Stimulated activated effector memory CD8-positive, alpha-beta T cell treated with anti-CD3 and anti-CD28 coated beads, Interleukin-12 subunit alpha, Interleukin-12 subunit beta, amount 100 ng/mL, for 72 hours (primary cell): ENCODE measurements at regions not wholly inside any gene's neighbourhood (a gene's known extent, or its start where the extent isn't known, plus 50 kb on each side); places are given as distances from the start of the nearest gene placed in this dataset.
"Not testable (repeated sequence)": the region's sequence is repeated elsewhere in the genome, so short reads cannot be mapped to it uniquely, and the experiment has no call there.

Experiments used
- ATAC-seq: fragments of 150-1000 bp; cut with Tn5 transposase; 2 replicates; pipeline ENCODE4 v1.10.0; 2021
- DNase-seq, 2 donors: peaks; one replicate each; pipeline ENCODE4 v3.0.0; 2021 to 2022; ENCODE audit warnings: low spot score in 2 of 2
- H3K27ac Mint-ChIP-seq: one replicate; pipeline ENCODE4 v1.8.0; 2022; ENCODE audit warnings: mild to moderate bottlenecking, mixed read lengths
- H3K36me3 Mint-ChIP-seq: one replicate; pipeline ENCODE4 v1.8.0; 2022; ENCODE audit warnings: mild to moderate bottlenecking, mixed read lengths
- H3K4me1 Mint-ChIP-seq: one replicate; pipeline ENCODE4 v1.8.0; 2022; ENCODE audit warnings: mixed read lengths
- H3K4me3 Mint-ChIP-seq: one replicate; pipeline ENCODE4 v1.8.0; 2022; ENCODE audit warnings: mild to moderate bottlenecking, mixed read lengths
- H3K9me3 Mint-ChIP-seq: one replicate; pipeline ENCODE4 v1.8.0; 2022; ENCODE audit warnings: mixed read lengths

- DNase-seq (no peak), ATAC-seq (no peak)
- H3K27ac Mint-ChIP-seq: no peak overlapping the region
- H3K4me1 Mint-ChIP-seq: no peaks in the 10 kb centered on the region
- no peak overlapping the region for H3K4me3 Mint-ChIP-seq
- no peaks in the 10 kb centered on the region for H3K36me3 Mint-ChIP-seq
- H3K9me3 Mint-ChIP-seq: peaks cover 8% of the 10 kb centered on the region
Measured at GRCh38 chr5:92283521-92283920, 900.4 kb upstream of the ARRDC3 start.

- H3K4me3 Mint-ChIP-seq, H3K4me1 Mint-ChIP-seq, ATAC-seq, H3K27ac Mint-ChIP-seq, DNase-seq, H3K36me3 Mint-ChIP-seq: not testable (repeated sequence)
- peaks cover 10% of the 10 kb centered on the region for H3K9me3 Mint-ChIP-seq
Measured at GRCh38 chr5:92271750-92272149, 888.6 kb upstream of the ARRDC3 start.

- H3K27ac Mint-ChIP-seq: no peak overlapping the region
- peaks cover 10% of the 10 kb centered on the region for H3K9me3 Mint-ChIP-seq
- no peaks in the 10 kb centered on the region for H3K4me1 Mint-ChIP-seq
- no peak for DNase-seq
- no peak for ATAC-seq
- no peaks in the 10 kb centered on the region for H3K36me3 Mint-ChIP-seq
- H3K4me3 Mint-ChIP-seq: no peak overlapping the region
Measured at GRCh38 chr5:92268343-92268742, 885.2 kb upstream of the ARRDC3 start.

- peaks cover 10% of the 10 kb centered on the region for H3K9me3 Mint-ChIP-seq
- H3K4me3 Mint-ChIP-seq: no peak overlapping the region
- ATAC-seq: peak; percentile 32
- no peaks in the 10 kb centered on the region for H3K4me1 Mint-ChIP-seq
- no peak overlapping the region for H3K27ac Mint-ChIP-seq
- DNase-seq: no peak
- H3K36me3 Mint-ChIP-seq: no peaks in the 10 kb centered on the region
Measured at GRCh38 chr5:92267830-92268229, 884.7 kb upstream of the ARRDC3 start.

GRCh38 chr5:92265804-92266203 lies 882.7 kb upstream of the ARRDC3 start:
- no peaks in the 10 kb centered on the region for H3K4me1 Mint-ChIP-seq

GRCh38 chr5:92255605-92256004 lies 872.5 kb upstream of the ARRDC3 start:
- not testable (repeated sequence) for DNase-seq, H3K9me3 Mint-ChIP-seq, H3K4me3 Mint-ChIP-seq, H3K4me1 Mint-ChIP-seq, ATAC-seq, H3K27ac Mint-ChIP-seq, H3K36me3 Mint-ChIP-seq

More at GRCh38 chr5:92265804-92266203, 882.7 kb upstream of the ARRDC3 start:
- DNase-seq (no peak), ATAC-seq (no peak)
- peaks cover 12% of the 10 kb centered on the region for H3K9me3 Mint-ChIP-seq
- no peaks in the 10 kb centered on the region for H3K36me3 Mint-ChIP-seq
- H3K27ac Mint-ChIP-seq: no peak overlapping the region
- no peak overlapping the region for H3K4me3 Mint-ChIP-seq

GRCh38 chr5:92248518-92248917 lies 865.4 kb upstream of the ARRDC3 start:
- Mint-ChIP-seq H3K9me3 (peaks cover 3% of the 10 kb centered on the region), H3K4me3 (no peak overlapping the region), H3K27ac (no peak overlapping the region), H3K36me3 (no peaks in the 10 kb centered on the region), H3K4me1 (no peaks in the 10 kb centered on the region)
- DNase-seq (no peak), ATAC-seq (no peak)

GRCh38 chr5:92242170-92242569 lies 859.1 kb upstream of the ARRDC3 start:
- DNase-seq (no peak), ATAC-seq (no peak)
- H3K4me3 Mint-ChIP-seq: no peak overlapping the region
- peaks cover 6% of the 10 kb centered on the region for H3K9me3 Mint-ChIP-seq
- no peaks in the 10 kb centered on the region for H3K4me1 Mint-ChIP-seq
- no peak overlapping the region for H3K27ac Mint-ChIP-seq
- H3K36me3 Mint-ChIP-seq: no peaks in the 10 kb centered on the region

- H3K27ac Mint-ChIP-seq: no peak overlapping the region
- H3K9me3 Mint-ChIP-seq: peaks cover 12% of the 10 kb centered on the region
- no peaks in the 10 kb centered on the region for H3K4me1 Mint-ChIP-seq
- H3K4me3 Mint-ChIP-seq: no peak overlapping the region
- H3K36me3 Mint-ChIP-seq: no peaks in the 10 kb centered on the region
- no peak for ATAC-seq
- no peak for DNase-seq
Measured at GRCh38 chr5:92237896-92238295, 854.8 kb upstream of the ARRDC3 start.

GRCh38 chr5:92222449-92222848 lies 839.3 kb upstream of the ARRDC3 start:
- H3K4me3 Mint-ChIP-seq: no peak overlapping the region
- ATAC-seq: no peak

GRCh38 chr5:92216852-92217251 lies 833.7 kb upstream of the ARRDC3 start:
- not testable (repeated sequence) for ATAC-seq, DNase-seq, H3K4me1 Mint-ChIP-seq, H3K9me3 Mint-ChIP-seq, H3K27ac Mint-ChIP-seq, H3K36me3 Mint-ChIP-seq, H3K4me3 Mint-ChIP-seq

More at GRCh38 chr5:92222449-92222848, 839.3 kb upstream of the ARRDC3 start:
- H3K4me1 Mint-ChIP-seq: no peaks in the 10 kb centered on the region
- H3K9me3 Mint-ChIP-seq: peaks cover 8% of the 10 kb centered on the region
- no peak for DNase-seq
- H3K36me3 Mint-ChIP-seq: no peaks in the 10 kb centered on the region
- H3K27ac Mint-ChIP-seq: no peak overlapping the region

GRCh38 chr5:92215116-92215515 lies 832.0 kb upstream of the ARRDC3 start:
- DNase-seq: no peak
- peaks cover 8% of the 10 kb centered on the region for H3K9me3 Mint-ChIP-seq
- ATAC-seq: no peak
- no peaks in the 10 kb centered on the region for H3K36me3 Mint-ChIP-seq
- no peaks in the 10 kb centered on the region for H3K4me1 Mint-ChIP-seq
- H3K27ac Mint-ChIP-seq: no peak overlapping the region
- H3K4me3 Mint-ChIP-seq: no peak overlapping the region

GRCh38 chr5:92208265-92208664 lies 825.1 kb upstream of the ARRDC3 start:
- Mint-ChIP-seq H3K9me3 (peaks cover 4% of the 10 kb centered on the region), H3K36me3 (no peaks in the 10 kb centered on the region), H3K4me3 (no peak overlapping the region), H3K4me1 (no peaks in the 10 kb centered on the region), H3K27ac (no peak overlapping the region)
- no peak for DNase-seq
- ATAC-seq: no peak

GRCh38 chr5:92207151-92207550 lies 824.0 kb upstream of the ARRDC3 start:
- no peaks in the 10 kb centered on the region for H3K36me3 Mint-ChIP-seq
- peaks cover 4% of the 10 kb centered on the region for H3K9me3 Mint-ChIP-seq
- no peaks in the 10 kb centered on the region for H3K4me1 Mint-ChIP-seq
- H3K27ac Mint-ChIP-seq: no peak overlapping the region
- no peak for ATAC-seq
- H3K4me3 Mint-ChIP-seq: no peak overlapping the region
- DNase-seq: no peak

GRCh38 chr5:92206681-92207080 lies 823.6 kb upstream of the ARRDC3 start:
- DNase-seq (no peak), ATAC-seq (no peak)
- no peaks in the 10 kb centered on the region for H3K4me1 Mint-ChIP-seq
- H3K4me3 Mint-ChIP-seq: no peak overlapping the region
- H3K27ac Mint-ChIP-seq: no peak overlapping the region
- H3K36me3 Mint-ChIP-seq: no peaks in the 10 kb centered on the region
- peaks cover 4% of the 10 kb centered on the region for H3K9me3 Mint-ChIP-seq

GRCh38 chr5:92199035-92199434 lies 815.9 kb upstream of the ARRDC3 start:
- not testable (repeated sequence) for H3K27ac Mint-ChIP-seq, H3K4me3 Mint-ChIP-seq, ATAC-seq, H3K4me1 Mint-ChIP-seq, DNase-seq, H3K36me3 Mint-ChIP-seq, H3K9me3 Mint-ChIP-seq

GRCh38 chr5:92181656-92182055 lies 798.5 kb upstream of the ARRDC3 start:
- Mint-ChIP-seq H3K4me1 (no peaks in the 10 kb centered on the region), H3K4me3 (no peak overlapping the region), H3K9me3 (peaks cover 3% of the 10 kb centered on the region), H3K27ac (no peak overlapping the region), H3K36me3 (no peaks in the 10 kb centered on the region)
- ATAC-seq (no peak), DNase-seq (no peak)
